ENCODE measurements at regions not wholly inside any gene's neighbourhood (a gene's known extent, or its start where the extent isn't known, plus 50 kb on each side); places are given as distances from the start of the nearest gene placed in this dataset.
"Not testable (repeated sequence)": the region's sequence is repeated elsewhere in the genome, so short reads cannot be mapped to it uniquely, and the experiment has no call there.

- DNase-seq, result no peak
- intact Hi-C loops (cut with micrococcal nuclease), result no loop called here
- no peak for ATAC-seq
These were observed 1068.3 kb downstream of the HACE1 start for GRCh38 chr6:103791458-103791857.

- intact Hi-C loops (cut with micrococcal nuclease), result no loop called here
- DNase-seq, result no peak
- no peak for ATAC-seq
These were observed 1075.6 kb downstream of the HACE1 start for GRCh38 chr6:103784117-103784516.

GRCh38 chr6:103783329-103783728, 1076.4 kb downstream of the HACE1 start:
- intact Hi-C loops (cut with micrococcal nuclease), result no loop called here
- peak; percentile 23 for DNase-seq
- ATAC-seq, result no peak

- intact Hi-C loops (cut with micrococcal nuclease), result no loop called here
- no peak for ATAC-seq
These were observed 1090.3 kb downstream of the HACE1 start for GRCh38 chr6:103769431-103769830.

DNA sequence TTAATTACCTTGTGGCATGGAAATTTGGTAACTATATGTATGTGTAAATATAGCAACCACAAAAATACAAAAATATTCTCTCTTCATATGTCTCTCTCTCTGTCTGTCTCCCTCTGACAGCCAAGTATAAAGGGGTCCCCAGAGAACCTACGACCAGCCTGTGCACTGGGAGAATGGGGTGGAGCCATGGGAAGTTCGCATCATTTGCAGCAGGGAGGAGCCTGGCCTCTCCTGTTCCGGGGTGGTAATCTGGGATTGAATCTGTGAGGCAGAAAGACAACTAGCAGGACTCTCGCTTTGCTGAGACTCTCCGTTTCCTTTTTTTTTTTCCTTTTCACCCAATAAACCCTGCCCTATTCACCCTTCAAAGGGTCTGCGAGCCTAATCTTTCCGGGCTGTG, 1109.1 kb downstream of the HACE1 start:
- intact Hi-C loops (cut with micrococcal nuclease), result no loop called here
- no peak for DNase-seq
- no peak for ATAC-seq

More at GRCh38 chr6:103769431-103769830, 1090.3 kb downstream of the HACE1 start:
- DNase-seq, result no peak

DNA sequence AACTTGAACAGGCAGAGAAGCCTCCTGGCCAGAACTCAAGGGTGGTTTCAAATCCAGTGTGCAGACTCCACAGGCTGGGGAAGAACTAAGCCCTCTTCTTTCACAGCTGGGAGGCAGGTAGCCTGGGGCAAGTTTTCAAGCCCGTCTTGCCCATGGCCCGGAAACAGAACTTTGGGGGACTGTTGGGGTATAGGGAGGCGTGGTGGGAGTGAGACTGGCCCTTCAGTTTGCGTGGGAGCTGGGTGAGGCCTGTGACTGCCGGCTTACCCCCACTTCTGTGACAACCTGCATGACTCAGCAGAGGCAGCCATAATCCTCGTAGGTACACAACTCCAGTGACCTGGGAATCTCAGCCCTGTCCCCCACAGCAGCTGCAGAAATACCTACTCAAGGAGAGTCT, 1125.7 kb downstream of the HACE1 start:
- intact Hi-C loops (cut with micrococcal nuclease), result no loop called here
- DNase-seq, result no peak
- ATAC-seq, result no peak

DNA sequence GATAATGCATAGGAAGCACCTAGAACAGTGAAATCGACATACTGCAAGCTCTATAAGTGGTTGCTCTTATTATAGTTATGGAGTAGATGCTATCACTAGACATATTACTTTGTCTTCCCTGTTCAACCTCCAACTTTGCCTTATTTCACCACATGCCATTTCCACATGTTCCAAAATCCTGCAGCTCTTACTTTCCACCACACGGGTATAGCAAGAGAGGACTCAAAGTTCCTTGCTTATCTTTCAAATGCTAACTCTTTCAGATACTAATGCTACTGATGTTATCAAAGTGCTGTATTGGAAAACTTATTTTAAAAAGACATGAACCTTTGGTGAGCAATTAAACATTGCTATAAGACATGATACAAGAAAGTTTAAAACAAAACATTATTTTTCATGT, 1130.1 kb downstream of the HACE1 start:
- ATAC-seq, result no peak
- intact Hi-C loops (cut with micrococcal nuclease), result no loop called here
- DNase-seq, result no peak

DNA sequence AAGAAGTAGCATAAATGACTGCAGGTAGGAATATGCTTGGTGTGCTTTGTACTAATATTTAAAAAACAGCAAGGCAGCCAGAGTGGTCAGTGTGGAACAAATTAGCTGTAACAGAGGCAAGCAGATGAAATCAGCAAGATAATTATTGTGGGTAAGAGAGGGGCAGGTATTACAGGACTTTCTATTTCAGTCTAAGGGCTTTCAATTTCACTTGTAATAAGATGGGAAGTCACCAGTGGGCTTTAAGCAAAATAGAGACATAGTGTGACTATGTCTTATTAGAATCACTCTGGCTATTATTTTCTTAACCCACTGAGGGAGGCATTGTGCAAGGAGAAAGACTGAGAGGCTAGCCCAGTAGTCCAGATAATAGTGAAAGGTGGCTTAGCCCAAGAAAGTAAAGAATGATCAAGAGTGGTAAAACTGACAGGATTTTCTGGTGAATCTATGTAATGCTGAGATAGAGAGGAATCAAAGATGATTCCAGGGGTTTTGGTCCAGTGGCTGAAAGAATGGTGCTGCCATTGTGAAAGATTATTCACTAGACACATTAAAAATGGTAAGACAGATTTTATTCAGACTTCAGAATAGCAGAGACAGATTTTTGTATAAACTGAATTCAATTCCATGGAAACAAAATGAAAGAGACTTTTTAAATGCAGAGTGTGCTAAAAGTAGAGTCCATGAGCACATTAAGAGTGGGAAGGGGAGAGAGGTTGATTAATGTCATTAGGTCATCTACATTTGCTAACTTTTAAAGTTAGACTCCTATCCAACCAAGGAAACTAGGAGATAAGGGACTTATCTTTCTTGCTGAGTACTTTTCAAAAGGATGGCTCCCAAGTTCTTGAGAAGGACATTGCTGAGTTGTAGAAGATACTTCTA, 1136.0 kb downstream of the HACE1 start:
- DNase-seq, result no peak
- no peak for ATAC-seq
- intact Hi-C loops (cut with micrococcal nuclease), result no loop called here

GRCh38 chr6:103722683-103723082, 1137.0 kb downstream of the HACE1 start:
- DNase-seq, result no peak
- intact Hi-C loops (cut with micrococcal nuclease), result no loop called here

GRCh38 chr6:103721923-103722322, 1137.8 kb downstream of the HACE1 start:
- intact Hi-C loops (cut with micrococcal nuclease), result no loop called here
- DNase-seq, result no peak
- no peak for ATAC-seq

More at GRCh38 chr6:103722683-103723082, 1137.0 kb downstream of the HACE1 start:
- no peak for ATAC-seq

DNA sequence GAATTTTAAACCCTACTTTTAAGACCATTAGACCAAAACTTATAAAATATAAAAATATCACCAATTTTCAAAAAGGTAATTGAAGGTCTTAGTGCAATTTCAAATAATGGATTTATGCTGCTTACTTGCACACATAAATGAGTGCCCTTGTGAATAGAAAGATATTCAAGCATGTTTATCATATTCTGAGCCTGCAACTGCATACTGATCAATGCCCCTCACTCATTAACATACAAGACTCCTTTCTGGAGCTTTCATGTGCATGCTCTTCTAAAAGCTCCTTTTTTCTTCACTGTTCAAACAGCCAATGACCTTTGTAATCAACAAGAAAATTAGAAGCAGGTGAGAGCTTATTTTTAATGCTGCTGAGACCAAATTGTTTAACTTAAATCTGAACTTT, 1139.3 kb downstream of the HACE1 start:
- DNase-seq, result no peak
- no peak for ATAC-seq
- intact Hi-C loops (cut with micrococcal nuclease), result no loop called here

- ATAC-seq (no peak), DNase-seq (no peak)
- intact Hi-C loops (cut with micrococcal nuclease), result no loop called here
These were observed 1140.2 kb downstream of the HACE1 start for GRCh38 chr6:103719545-103719944.

DNA sequence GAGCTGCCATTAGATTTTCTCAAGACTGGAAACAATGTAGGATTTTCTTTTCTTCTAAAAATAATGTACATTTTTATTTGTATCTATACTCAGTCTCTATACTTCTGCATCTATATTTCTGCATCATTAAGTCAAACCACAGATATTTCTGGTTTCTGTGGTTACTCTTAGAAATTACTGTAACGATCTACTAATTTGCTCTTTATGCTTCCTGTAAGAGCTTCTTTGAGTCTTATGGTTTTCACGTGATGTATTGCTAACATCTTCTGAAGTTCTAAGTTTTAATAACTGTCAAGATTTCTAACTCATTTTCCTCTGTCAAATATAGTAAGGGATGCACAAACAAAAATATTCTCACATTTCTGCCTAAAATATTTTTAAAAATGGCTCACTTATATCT, 1144.5 kb downstream of the HACE1 start:
- DNase-seq (no peak), ATAC-seq (no peak)
- intact Hi-C loops (cut with micrococcal nuclease), result no loop called here

DNA sequence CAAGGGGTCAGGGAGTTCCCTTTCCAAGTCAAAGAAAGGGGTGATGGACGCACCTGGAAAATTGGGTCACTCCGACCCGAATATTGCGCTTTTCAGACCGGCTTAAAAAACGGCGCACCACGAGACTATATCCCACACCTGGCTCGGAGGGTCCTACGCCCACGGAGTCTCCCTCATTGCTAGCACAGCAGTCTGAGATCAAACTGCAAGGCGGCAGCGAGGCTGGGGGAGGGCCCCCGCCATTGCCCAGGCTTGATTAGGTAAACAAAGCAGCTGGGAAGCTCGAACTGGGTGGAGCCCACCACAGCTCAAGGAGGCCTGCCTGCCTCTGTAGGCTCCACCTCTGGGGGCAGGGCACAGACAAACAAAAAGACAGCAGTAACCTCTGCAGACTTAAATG, 1150.5 kb downstream of the HACE1 start:
- ATAC-seq; intact Hi-C loops (cut with micrococcal nuclease); DNase-seq: not testable (repeated sequence)

- no peak for ATAC-seq
- DNase-seq, result no peak
- intact Hi-C loops (cut with micrococcal nuclease), result no loop called here
These were observed 1152.0 kb downstream of the HACE1 start for GRCh38 chr6:103707596-103708325.

DNA sequence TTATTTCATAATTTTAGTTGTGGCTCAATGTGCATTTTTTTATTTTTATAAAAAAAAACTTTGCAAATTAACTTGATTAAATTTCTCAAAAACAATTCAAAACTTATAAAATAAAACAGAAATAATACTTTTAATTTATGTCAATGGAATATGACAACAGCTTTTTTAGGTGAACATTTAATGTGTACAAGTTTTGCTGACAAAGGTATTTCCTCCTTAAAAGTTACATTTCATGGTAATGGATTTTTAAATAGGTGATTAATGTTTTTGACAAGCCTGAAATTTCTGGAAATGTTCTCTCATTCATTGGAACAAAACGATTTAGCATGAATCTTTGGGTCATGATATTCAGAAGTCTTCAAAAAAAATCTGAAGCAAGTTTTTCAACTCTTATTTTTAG, 1160.0 kb downstream of the HACE1 start:
- DNase-seq (no peak), ATAC-seq (no peak)
- intact Hi-C loops (cut with micrococcal nuclease), result no loop called here

DNA sequence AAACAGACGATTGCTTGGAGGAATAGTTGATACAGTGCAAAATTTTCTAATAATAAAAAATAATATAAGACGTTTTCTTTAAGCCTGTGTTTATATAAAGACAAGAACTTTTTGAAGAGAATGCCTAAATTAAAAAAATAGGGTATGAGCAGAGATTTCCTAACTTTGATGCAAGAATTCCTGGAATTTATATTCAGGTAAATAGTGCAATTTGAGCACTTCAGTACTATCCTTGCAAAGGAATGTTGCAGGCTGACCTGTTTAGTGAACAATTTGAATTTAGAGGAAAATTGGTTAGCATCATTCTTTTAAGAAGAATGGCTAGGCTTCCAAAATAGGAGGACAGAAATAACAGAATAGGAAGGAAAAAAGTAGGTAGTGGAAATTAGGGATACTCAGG, 1172.3 kb downstream of the HACE1 start:
- ATAC-seq, result no peak
- intact Hi-C loops (cut with micrococcal nuclease), result no loop called here
- no peak for DNase-seq

- ATAC-seq (no peak), DNase-seq (no peak)
- intact Hi-C loops (cut with micrococcal nuclease), result no loop called here
These were observed 1179.6 kb downstream of the HACE1 start for GRCh38 chr6:103680116-103680515.

DNA sequence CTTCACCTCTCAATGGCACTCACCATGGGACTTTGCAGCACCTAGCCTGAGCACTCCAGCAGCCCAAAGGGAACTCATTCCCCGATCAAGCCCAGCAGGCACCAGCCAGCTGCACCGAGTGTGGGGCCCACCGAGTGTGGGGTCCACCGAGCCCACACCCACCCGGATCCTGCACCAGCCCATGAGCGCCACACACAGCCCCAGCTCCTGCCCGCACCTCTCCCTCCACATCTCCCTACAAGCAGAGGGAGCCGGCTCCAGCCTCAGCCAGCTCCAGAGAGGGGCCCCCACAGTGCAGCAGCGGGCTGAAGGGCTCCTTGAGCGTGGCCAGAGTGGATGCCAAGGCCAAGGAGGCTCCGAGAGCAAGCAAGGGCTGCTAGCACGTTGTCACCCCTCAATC, 1182.4 kb downstream of the HACE1 start:
- ATAC-seq (no peak), DNase-seq (no peak)
- intact Hi-C loops (cut with micrococcal nuclease), result no loop called here

GRCh38 chr6:103675807-103676406, 1183.8 kb downstream of the HACE1 start:
- DNase-seq (no peak), ATAC-seq (peak; percentile 55)
- intact Hi-C loops (cut with micrococcal nuclease), result no loop called here
